Osteoblast (primary cell): ENCODE measurements at regions not wholly inside any gene's neighbourhood (a gene's known extent, or its start where the extent isn't known, plus 50 kb on each side); places are given as distances from the start of the nearest gene placed in this dataset.

Source experiments
- DNase-seq: peaks from one replicate; pipeline ENCODE4 v3.0.0; 2011; ENCODE audit warnings: low spot score, mixed read lengths; ENCODE audit not compliant: insufficient read length; ENCODE audit errors: missing footprints
- H2AFZ ChIP-seq: 2 replicates; pipeline ENCODE4 v1.6.0; 2011; ENCODE audit warnings: mild to moderate bottlenecking, low read length
- H3K27ac ChIP-seq: 2 replicates; pipeline ENCODE4 v1.5.1; 2011; ENCODE audit warnings: mild to moderate bottlenecking, low read depth, low read length, moderate library complexity
- H3K27me3 ChIP-seq: 2 replicates; pipeline ENCODE4 v1.6.0; 2012; ENCODE audit warnings: mild to moderate bottlenecking, control low read depth, inconsistent platforms, low read length, moderate library complexity; ENCODE audit not compliant: insufficient read depth
- H3K36me3 ChIP-seq: 2 replicates; pipeline ENCODE4 v1.5.1; 2011; ENCODE audit warnings: mild to moderate bottlenecking, low read length, control low read depth, moderate library complexity; ENCODE audit not compliant: insufficient read depth
- H3K4me1 ChIP-seq: 2 replicates; pipeline ENCODE4 v1.5.1; 2011; ENCODE audit warnings: mild to moderate bottlenecking, low read length, control low read depth, moderate library complexity; ENCODE audit not compliant: insufficient read depth
- H3K4me2 ChIP-seq: 2 replicates; pipeline ENCODE4 v1.6.0; 2011; ENCODE audit warnings: mild to moderate bottlenecking, low read length; ENCODE audit not compliant: insufficient read depth
- H3K4me3 ChIP-seq: fragments of 200-600 bp; sonication (generic); 3 replicates; pipeline ENCODE4 v1.5.1; 2012; ENCODE audit warnings: mild to moderate bottlenecking, low read length, inconsistent platforms; ENCODE audit not compliant: insufficient read depth
- H3K79me2 ChIP-seq: 2 replicates; pipeline ENCODE4 v1.6.0; 2012; ENCODE audit warnings: mild to moderate bottlenecking, low read length, control low read depth, inconsistent platforms; ENCODE audit not compliant: insufficient read depth
- H3K9me3 ChIP-seq: 2 replicates; pipeline ENCODE4 v1.5.1; 2011; ENCODE audit warnings: low read depth, low read length, control low read depth
- H4K20me1 ChIP-seq: 2 replicates; pipeline ENCODE4 v1.6.0; 2012; ENCODE audit warnings: mild to moderate bottlenecking, low read length, control low read depth; ENCODE audit not compliant: insufficient read depth
- TF ChIP-seq, protein P1 (sequence below): IDR thresholded peaks from 2 replicates; pipeline ENCODE4 v1.5.1; 2011; ENCODE audit warnings: mild to moderate bottlenecking, low read depth, low read length, moderate library complexity; ENCODE audit errors: extremely low read depth

- TF ChIP-seq, protein P1, sequence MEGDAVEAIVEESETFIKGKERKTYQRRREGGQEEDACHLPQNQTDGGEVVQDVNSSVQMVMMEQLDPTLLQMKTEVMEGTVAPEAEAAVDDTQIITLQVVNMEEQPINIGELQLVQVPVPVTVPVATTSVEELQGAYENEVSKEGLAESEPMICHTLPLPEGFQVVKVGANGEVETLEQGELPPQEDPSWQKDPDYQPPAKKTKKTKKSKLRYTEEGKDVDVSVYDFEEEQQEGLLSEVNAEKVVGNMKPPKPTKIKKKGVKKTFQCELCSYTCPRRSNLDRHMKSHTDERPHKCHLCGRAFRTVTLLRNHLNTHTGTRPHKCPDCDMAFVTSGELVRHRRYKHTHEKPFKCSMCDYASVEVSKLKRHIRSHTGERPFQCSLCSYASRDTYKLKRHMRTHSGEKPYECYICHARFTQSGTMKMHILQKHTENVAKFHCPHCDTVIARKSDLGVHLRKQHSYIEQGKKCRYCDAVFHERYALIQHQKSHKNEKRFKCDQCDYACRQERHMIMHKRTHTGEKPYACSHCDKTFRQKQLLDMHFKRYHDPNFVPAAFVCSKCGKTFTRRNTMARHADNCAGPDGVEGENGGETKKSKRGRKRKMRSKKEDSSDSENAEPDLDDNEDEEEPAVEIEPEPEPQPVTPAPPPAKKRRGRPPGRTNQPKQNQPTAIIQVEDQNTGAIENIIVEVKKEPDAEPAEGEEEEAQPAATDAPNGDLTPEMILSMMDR: no peak
- no peaks in the 10 kb centered on the region for H3K79me2 ChIP-seq
These were observed 177.6 kb upstream of the MTNR1B start for GRCh38 chr11:92791886-92792285.

GRCh38 chr11:92793189-92793588 lies 176.3 kb upstream of the MTNR1B start:
- TF ChIP-seq, protein P1: no peak
- Histone ChIP-seq H3K27me3 (no peaks in the 10 kb centered on the region), H3K4me1 (no peaks in the 10 kb centered on the region), H2AFZ (no peak overlapping the region), H3K9me3 (no peaks in the 10 kb centered on the region), H3K79me2 (no peaks in the 10 kb centered on the region), H4K20me1 (no peaks in the 10 kb centered on the region), H3K27ac (no peak overlapping the region), H3K4me2 (no peak overlapping the region), H3K36me3 (no peaks in the 10 kb centered on the region), H3K4me3 (no peak overlapping the region)
- DNase-seq: no peak

More at GRCh38 chr11:92791886-92792285, 177.6 kb upstream of the MTNR1B start:
- Histone ChIP-seq H3K4me3 (no peak overlapping the region), H3K27me3 (no peaks in the 10 kb centered on the region), H3K27ac (no peak overlapping the region), H2AFZ (no peak overlapping the region), H3K4me2 (no peak overlapping the region), H3K9me3 (no peaks in the 10 kb centered on the region), H4K20me1 (no peaks in the 10 kb centered on the region), H3K36me3 (no peaks in the 10 kb centered on the region), H3K4me1 (no peaks in the 10 kb centered on the region)
- DNase-seq: no peak

GRCh38 chr11:92794783-92795182 lies 174.7 kb upstream of the MTNR1B start:
- no peak overlapping the region for H3K4me3 ChIP-seq
- no peak overlapping the region for H3K4me2 ChIP-seq
- H3K4me1 ChIP-seq: no peaks in the 10 kb centered on the region
- no peaks in the 10 kb centered on the region for H3K79me2 ChIP-seq
- no peak overlapping the region for H3K27ac ChIP-seq
- H3K27me3 ChIP-seq: no peaks in the 10 kb centered on the region
- DNase-seq: no peak
- no peaks in the 10 kb centered on the region for H4K20me1 ChIP-seq
- no peak overlapping the region for H2AFZ ChIP-seq
- TF ChIP-seq, protein P1: no peak
- H3K9me3 ChIP-seq: no peaks in the 10 kb centered on the region
- H3K36me3 ChIP-seq: no peaks in the 10 kb centered on the region

DNA sequence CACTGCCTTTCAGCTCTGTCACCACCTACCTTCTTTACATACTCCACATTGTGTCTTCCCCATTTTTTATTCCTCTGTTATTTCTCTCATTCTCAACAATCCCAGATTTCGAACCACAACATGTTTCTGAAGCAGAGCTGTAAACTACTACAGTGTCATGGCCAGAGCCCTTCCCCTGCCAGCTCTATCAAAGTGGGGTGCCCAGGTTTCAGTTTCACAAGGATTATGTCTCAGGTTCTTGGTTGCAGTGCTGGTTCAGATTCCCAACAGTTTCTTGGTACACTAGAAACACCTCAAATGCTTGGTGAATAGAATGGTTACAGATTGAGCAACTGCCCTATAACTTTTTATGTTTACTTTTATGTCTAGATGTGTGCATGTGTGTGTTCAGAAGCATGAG lies 172.7 kb upstream of the MTNR1B start:
- Histone ChIP-seq H3K36me3 (no peaks in the 10 kb centered on the region), H3K4me2 (no peak overlapping the region), H2AFZ (no peak overlapping the region), H3K4me1 (no peaks in the 10 kb centered on the region), H3K27me3 (no peaks in the 10 kb centered on the region), H3K79me2 (no peaks in the 10 kb centered on the region), H3K4me3 (no peak overlapping the region), H4K20me1 (no peaks in the 10 kb centered on the region), H3K9me3 (no peaks in the 10 kb centered on the region), H3K27ac (no peak overlapping the region)
- TF ChIP-seq, protein P1: no peak
- DNase-seq: no peak
